MV-4-11 (cell line): ENCODE measurements at regions not wholly inside any gene's neighbourhood (a gene's known extent, or its start where the extent isn't known, plus 50 kb on each side); places are given as distances from the start of the nearest gene placed in this dataset.

Experiments used
- DNase-seq: peaks from one replicate; lab custom pipeline; 2025; lab: John Stamatoyannopoulos, UW

GRCh38 chr14:85263916-85264675 is 265.8 kb upstream of the FLRT2 start:
- DNase-seq: peak; percentile 30

DNA sequence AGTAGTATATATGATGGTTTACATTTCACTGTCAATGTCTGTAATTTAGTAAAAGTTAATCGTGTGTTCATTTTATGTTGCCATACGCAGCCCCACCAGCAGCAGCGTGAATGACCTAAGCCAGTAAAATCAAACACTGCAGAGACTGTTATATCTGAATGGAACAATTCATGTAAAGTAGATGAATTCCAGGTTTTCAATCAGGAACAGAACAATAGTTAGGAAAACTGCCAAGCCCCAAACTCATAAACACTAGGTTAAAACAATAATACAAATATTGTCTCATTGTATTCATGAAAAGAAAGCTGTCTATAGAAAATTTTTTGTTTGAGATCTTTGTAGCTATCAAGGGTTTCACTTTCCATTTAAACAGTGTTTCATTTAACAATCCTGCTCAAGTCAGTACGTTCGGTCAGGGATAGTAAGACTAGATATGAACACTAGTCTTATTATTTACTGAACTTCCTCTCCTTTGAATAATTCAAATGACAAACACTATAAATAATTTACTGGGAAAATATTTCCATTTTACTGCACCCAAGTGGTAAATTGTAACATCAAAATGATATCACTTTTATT is 256.8 kb upstream of the FLRT2 start:
- DNase-seq: no peak

DNA sequence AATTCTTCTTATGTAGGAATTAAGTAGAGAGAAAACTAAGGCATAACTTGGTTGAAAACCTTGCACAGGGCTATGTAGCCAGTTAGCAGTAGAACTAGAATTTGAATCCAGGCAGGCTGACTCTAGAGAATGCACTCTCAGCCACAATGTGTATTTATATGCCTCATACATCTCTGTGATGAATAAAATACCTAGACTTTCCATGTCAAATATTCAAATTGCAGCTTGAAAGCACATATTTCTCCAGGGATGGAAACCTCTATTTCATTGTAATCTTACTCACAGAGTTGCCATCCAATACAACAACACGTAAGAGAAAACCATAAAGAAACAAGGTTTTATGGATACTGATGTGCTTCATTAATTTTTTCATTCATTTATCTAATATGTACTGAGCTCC is 256.0 kb upstream of the FLRT2 start:
- no peak for DNase-seq

DNA sequence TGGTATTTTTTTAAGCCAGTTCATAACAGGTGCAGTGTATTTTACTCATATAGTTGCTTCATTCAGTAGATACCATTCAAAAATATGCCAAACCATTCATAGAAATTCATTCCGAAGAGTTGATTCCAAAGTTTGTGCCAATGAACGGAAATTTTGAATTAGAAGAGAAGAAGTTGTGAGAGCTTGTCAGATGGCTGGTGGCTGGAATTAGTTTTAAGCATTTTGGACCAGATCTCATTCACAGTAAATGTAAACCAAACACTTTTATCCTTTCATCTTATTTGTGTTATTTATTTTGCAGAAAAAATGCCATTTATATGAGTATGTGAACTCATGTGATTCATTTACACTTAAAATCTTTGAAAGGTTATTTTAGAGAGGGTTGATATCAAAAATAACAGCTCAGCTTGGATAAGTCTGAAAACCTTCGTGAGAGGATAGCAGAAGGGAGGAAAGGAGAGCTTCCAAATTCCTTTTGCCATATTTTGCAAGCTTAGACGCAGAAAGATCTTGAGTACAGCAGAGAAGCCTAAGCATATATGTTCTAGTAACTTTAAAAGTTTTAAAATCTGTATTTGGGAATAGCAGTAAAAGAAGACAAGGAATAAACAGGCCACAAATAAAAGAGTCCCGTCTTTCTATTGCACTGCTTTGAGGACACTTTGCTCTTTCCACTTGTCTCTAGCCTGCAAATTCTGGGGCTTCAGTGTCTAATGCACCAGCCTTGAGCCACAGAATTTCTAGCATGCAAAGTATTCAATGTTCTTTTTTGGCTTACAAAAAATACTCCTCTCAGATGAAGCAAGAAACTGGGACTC is 253.6 kb upstream of the FLRT2 start:
- DNase-seq: no peak

DNA sequence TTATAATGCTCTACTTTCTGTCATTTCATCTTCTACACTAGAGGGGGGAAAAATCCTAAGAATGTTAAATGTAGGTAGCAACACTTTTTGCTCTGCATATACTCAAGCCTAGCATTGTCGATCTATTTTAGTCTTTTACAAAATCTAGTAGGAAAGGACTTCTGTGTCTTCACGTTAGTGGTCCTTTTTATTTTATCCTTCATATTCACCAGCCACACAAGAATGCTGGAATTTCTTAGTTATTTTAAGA is 253.0 kb upstream of the FLRT2 start:
- DNase-seq: no peak

GRCh38 chr14:85279407-85279806 is 250.5 kb upstream of the FLRT2 start:
- no peak for DNase-seq

DNA sequence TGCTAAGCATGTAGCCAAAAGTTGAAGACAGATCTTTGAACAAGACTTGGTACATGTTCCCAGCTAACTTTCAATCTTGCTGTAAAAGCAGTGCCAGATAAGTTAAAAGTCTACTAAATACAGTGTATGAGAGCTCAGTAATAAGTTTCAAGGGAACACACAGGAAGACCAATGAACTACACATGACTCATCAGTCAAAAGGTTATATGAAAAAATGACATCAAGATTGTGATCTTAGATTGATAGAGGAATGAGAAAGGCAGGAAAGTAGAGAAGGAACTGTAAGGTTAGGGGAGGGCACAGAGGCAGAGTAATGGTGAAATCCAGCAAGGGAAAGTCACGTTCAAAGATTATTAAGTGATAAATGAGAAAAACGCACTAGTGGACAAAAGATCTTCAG is 249.9 kb upstream of the FLRT2 start:
- no peak for DNase-seq

DNA sequence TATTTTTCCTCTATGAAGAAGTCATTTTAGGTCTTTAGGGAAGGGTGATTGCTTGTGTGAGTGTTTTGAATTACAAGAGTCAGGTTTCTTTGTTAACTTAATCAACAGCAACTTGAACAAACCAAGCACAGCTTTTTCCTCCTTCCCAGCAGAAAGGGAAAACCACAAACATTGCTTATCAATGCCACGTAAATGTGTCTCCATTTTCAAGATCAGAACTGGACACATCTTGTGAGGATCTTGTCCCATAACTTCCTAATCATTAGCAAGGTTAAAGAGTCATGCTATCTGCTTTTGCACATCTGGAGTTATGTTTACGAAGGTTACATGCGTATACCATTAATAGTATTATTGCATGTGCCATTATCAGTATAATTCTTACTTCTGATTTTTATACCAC is 248.0 kb upstream of the FLRT2 start:
- no peak for DNase-seq

DNA sequence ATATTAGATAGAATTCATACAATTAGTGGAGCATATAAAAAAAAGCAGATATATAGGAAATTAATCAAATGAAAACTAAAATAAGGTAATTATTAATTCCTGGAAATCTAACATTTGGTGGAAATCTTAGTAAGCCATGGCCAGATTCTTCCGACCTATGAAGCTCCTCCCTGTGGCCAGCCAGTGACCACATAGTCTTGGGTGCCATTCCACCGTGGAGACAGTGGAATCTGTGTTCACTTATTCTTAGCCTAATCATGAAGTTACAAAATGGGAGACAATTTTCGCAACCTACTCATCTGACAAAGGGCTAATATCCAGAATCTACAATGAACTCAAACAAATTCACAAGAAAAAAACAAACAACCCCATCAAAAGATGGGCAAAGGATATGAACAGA is 241.9 kb upstream of the FLRT2 start:
- DNase-seq: no peak

- DNase-seq: no peak
Observed at GRCh38 chr14:85291731-85292130, 238.2 kb upstream of the FLRT2 start.

- peak; percentile 51 for DNase-seq
Observed at GRCh38 chr14:85293612-85294234, 236.2 kb upstream of the FLRT2 start.

- no peak for DNase-seq
Observed at GRCh38 chr14:85295318-85295717, 234.6 kb upstream of the FLRT2 start.

- DNase-seq: peak; percentile 86
Observed at GRCh38 chr14:85296456-85297210, 233.3 kb upstream of the FLRT2 start.

DNA sequence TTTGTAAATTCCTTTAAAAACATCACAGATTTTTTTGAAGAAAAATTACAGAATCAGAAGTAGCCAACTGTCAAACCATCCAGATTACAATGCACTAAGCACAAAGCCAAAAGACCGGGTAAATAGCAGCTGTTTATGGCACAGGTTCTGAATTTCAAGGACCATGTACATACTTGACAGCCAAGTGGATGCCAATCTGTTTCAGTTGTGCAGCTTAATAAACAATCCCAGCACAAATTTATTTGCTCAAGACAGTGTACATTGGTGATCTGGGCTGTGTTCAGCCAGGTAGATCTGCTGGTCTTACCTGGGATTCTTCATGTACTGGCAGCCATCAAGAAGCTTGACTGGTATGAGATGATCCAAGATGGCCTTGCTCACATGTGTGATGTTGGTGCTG is 229.8 kb upstream of the FLRT2 start:
- DNase-seq: no peak

GRCh38 chr14:85301506-85301905 is 228.4 kb upstream of the FLRT2 start:
- no peak for DNase-seq

- DNase-seq: no peak
Observed at GRCh38 chr14:85306024-85306423, 223.9 kb upstream of the FLRT2 start.

DNA sequence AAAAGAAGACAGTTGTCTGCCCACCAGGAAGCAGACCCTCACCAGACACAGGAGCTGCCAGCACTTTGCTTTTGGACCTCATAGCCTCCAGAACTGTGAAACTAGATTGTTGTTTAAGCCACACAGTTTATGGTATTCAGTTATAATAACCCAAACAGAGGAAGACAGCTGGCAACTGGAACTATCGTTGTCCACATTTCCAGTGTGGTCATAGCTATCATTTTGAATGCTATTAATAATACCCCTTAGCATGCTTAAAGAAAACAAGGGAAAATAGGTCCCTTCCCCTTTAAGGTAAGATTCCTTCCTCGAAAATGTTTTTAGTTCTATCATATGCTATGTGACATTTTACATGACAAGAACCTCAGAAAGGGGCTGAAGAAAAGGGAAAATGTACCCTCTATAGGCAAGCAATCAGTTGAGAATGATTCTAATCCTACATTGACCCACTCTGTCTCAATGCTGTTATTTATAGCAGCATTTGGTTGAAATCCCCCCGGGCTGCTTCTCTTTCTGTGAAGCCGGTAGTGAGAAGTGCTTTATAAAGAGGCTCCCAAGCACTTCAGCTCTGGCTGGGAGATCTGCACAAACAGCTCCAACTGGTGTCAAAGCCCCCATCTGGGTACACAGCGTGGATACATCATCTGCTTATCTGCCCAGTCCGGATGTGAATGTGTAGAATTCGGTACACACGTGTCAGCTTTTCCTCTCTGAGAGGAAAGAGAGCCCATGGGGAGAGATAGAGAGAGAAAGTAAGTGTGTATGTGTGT is 221.2 kb upstream of the FLRT2 start:
- no peak for DNase-seq

GRCh38 chr14:85310491-85311272 is 219.3 kb upstream of the FLRT2 start:
- no peak for DNase-seq

GRCh38 chr14:85313560-85314207 is 216.3 kb upstream of the FLRT2 start:
- no peak for DNase-seq

GRCh38 chr14:85315290-85315689 is 214.7 kb upstream of the FLRT2 start:
- DNase-seq: no peak
